SK-N-MC (cell line): ENCODE measurements at regions not wholly inside any gene's neighbourhood (a gene's known extent, or its start where the extent isn't known, plus 50 kb on each side); places are given as distances from the start of the nearest gene placed in this dataset.

Experiments
- EZH2 ChIP-seq: fragments of 200-600 bp; sonication (generic); IDR thresholded peaks from one replicate; pipeline ENCODE4 v1.6.1; 2017; ENCODE audit warnings: antibody characterized with exemption
- FOXP2 ChIP-seq: optimal IDR thresholded peaks from 2 replicates; pipeline ENCODE3; 2011; ENCODE audit warnings: mild to moderate bottlenecking, moderate library complexity; ENCODE audit not compliant: insufficient read depth; ENCODE audit errors: extremely low read length, control extremely low read depth
- POLR2AphosphoS5 ChIP-seq: IDR thresholded peaks from 2 replicates; pipeline ENCODE4 v1.6.1; 2012; ENCODE audit warnings: mild to moderate bottlenecking, low read depth, low read length, borderline replicate concordance

GRCh38 chr6:139983555-139984276 is 609.3 kb upstream of the CITED2 start:
- TF ChIP-seq POLR2AphosphoS5, result no peak
- TF ChIP-seq EZH2, result no peak
- no peak for TF ChIP-seq FOXP2
